ENCODE measurements at regions not wholly inside any gene's neighbourhood (a gene's known extent, or its start where the extent isn't known, plus 50 kb on each side); places are given as distances from the start of the nearest gene placed in this dataset.

GRCh38 chr5:63145167-63145566 lies 566.5 kb downstream of the LRRC70 start:
- H4K20me1 ChIP-seq (ENCODE audit: insufficient read depth, low read length) = no peaks in the 10 kb centered on the region
- no peak for DNase-seq (ENCODE audit: low spot score)
- no peaks in the 10 kb centered on the region for H3K9me3 ChIP-seq (ENCODE audit: low read length)
- H3K4me2 ChIP-seq (ENCODE audit: low read length) = no peak overlapping the region
- TF ChIP-seq EZH2phosphoT487 (IDR thresholded peaks at IDR 0.05; ENCODE audit: borderline replicate concordance, low read depth, low read length) (no peak), CTCF (conservative IDR thresholded peaks at IDR 0.05; ENCODE audit: low read length) (no peak)
- POLR2A ChIA-PET = no interaction called here
- BruUV-seq (replicated peaks) = no TSS peak
- no peak overlapping the region for H2AFZ ChIP-seq (ENCODE audit: low read length)
- H3K79me2 ChIP-seq (ENCODE audit: insufficient read depth, low read depth, low read length) = no peaks in the 10 kb centered on the region
- no peak overlapping the region for H3K4me3 ChIP-seq (ENCODE audit: low read depth, low read length, poor library complexity, severe bottlenecking)
- no peaks in the 10 kb centered on the region for H3K9me2 ChIP-seq (ENCODE audit: insufficient read depth, low read length)
- intact Hi-C loops (cut with micrococcal nuclease; ENCODE audit: unreplicated experiment) = no loop called here
- H3K36me3 ChIP-seq (ENCODE audit: insufficient read depth, low read length) = no peaks in the 10 kb centered on the region
- no peaks in the 10 kb centered on the region for H3K4me1 ChIP-seq (ENCODE audit: insufficient read depth, low read length, poor library complexity, severe bottlenecking)
- H3K27ac ChIP-seq (ENCODE audit: low read depth, low read length, poor library complexity, severe bottlenecking) = no peak overlapping the region
- CTCF ChIA-PET (ENCODE audit: unreplicated experiment) = no interaction called here

DNA sequence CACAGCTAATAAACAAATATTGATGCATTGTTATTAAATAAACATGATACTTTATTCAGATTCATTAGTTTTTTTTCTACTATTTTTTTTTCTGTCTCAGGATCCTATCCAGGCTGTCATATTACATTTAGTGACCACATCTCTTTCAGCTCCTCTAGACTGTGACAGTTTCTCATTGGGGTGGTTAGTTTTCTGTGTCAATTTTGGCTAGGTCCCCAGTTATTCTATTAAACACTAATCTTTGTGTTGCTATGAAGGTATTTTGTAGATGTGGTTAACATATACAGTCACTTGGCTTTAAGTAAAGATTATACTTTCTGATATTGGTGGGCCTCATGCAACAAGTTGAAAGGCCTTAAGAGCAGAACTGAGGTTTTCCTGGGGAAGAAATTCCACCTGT lies 563.0 kb downstream of the LRRC70 start:
- no peak for TF ChIP-seq EZH2phosphoT487 (IDR thresholded peaks at IDR 0.05; ENCODE audit: borderline replicate concordance, low read depth, low read length)
- no peak for TF ChIP-seq CTCF (conservative IDR thresholded peaks at IDR 0.05; ENCODE audit: low read length)
- Histone ChIP-seq H3K4me1 (ENCODE audit: insufficient read depth, low read length, poor library complexity, severe bottlenecking) (no peaks in the 10 kb centered on the region), H3K36me3 (ENCODE audit: insufficient read depth, low read length) (no peaks in the 10 kb centered on the region), H3K4me3 (ENCODE audit: low read depth, low read length, poor library complexity, severe bottlenecking) (no peak overlapping the region), H3K79me2 (ENCODE audit: insufficient read depth, low read depth, low read length) (no peaks in the 10 kb centered on the region), H3K9me2 (ENCODE audit: insufficient read depth, low read length) (no peaks in the 10 kb centered on the region), H2AFZ (ENCODE audit: low read length) (no peak overlapping the region), H3K9me3 (ENCODE audit: low read length) (no peaks in the 10 kb centered on the region), H3K27ac (ENCODE audit: low read depth, low read length, poor library complexity, severe bottlenecking) (no peak overlapping the region), H4K20me1 (ENCODE audit: insufficient read depth, low read length) (no peaks in the 10 kb centered on the region), H3K4me2 (ENCODE audit: low read length) (no peak overlapping the region)
- DNase-seq (ENCODE audit: low spot score) = no peak
- intact Hi-C loops (cut with micrococcal nuclease; ENCODE audit: unreplicated experiment) = no loop called here
- ChIA-PET CTCF (ENCODE audit: unreplicated experiment) (no interaction called here), POLR2A (interaction anchor here (1.2 kb wide), 1 partner anchor 17 kb away, joined by 4 read pairs; no protein-coding TSS in a partner anchor)
- BruUV-seq (replicated peaks) = no TSS peak

- Histone ChIP-seq H3K36me3 (ENCODE audit: insufficient read depth, low read length) (no peaks in the 10 kb centered on the region), H3K9me3 (ENCODE audit: low read length) (no peaks in the 10 kb centered on the region), H3K27ac (ENCODE audit: low read depth, low read length, poor library complexity, severe bottlenecking) (no peak overlapping the region), H3K4me3 (ENCODE audit: low read depth, low read length, poor library complexity, severe bottlenecking) (no peak overlapping the region), H3K4me2 (ENCODE audit: low read length) (no peak overlapping the region), H3K79me2 (ENCODE audit: insufficient read depth, low read depth, low read length) (no peaks in the 10 kb centered on the region), H4K20me1 (ENCODE audit: insufficient read depth, low read length) (no peaks in the 10 kb centered on the region), H2AFZ (ENCODE audit: low read length) (no peak overlapping the region), H3K9me2 (ENCODE audit: insufficient read depth, low read length) (no peaks in the 10 kb centered on the region), H3K4me1 (ENCODE audit: insufficient read depth, low read length, poor library complexity, severe bottlenecking) (no peaks in the 10 kb centered on the region)
- intact Hi-C loops (cut with micrococcal nuclease; ENCODE audit: unreplicated experiment) = no loop called here
- ChIA-PET POLR2A (no interaction called here), CTCF (ENCODE audit: unreplicated experiment) (no interaction called here)
- no peak for TF ChIP-seq CTCF (conservative IDR thresholded peaks at IDR 0.05; ENCODE audit: low read length)
- TF ChIP-seq EZH2phosphoT487 (IDR thresholded peaks at IDR 0.05; ENCODE audit: borderline replicate concordance, low read depth, low read length) = no peak
- BruUV-seq (replicated peaks) = no TSS peak
- no peak for DNase-seq (ENCODE audit: low spot score)
These were observed 556.7 kb downstream of the LRRC70 start for GRCh38 chr5:63135291-63135690.
